Middle frontal gyrus (tissue), 1 donor: ENCODE measurements at regions not wholly inside any gene's neighbourhood (a gene's known extent, or its start where the extent isn't known, plus 50 kb on each side); places are given as distances from the start of the nearest gene placed in this dataset.
"Not testable (repeated sequence)": the region's sequence is repeated elsewhere in the genome, so short reads cannot be mapped to it uniquely, and the experiment has no call there.

ENCODE experiments used
- DNase-seq: peaks from one replicate; pipeline ENCODE4 v3.0.0-alpha.2; 2015; ENCODE audit warnings: low spot score; ENCODE audit errors: extremely low spot score

DNA sequence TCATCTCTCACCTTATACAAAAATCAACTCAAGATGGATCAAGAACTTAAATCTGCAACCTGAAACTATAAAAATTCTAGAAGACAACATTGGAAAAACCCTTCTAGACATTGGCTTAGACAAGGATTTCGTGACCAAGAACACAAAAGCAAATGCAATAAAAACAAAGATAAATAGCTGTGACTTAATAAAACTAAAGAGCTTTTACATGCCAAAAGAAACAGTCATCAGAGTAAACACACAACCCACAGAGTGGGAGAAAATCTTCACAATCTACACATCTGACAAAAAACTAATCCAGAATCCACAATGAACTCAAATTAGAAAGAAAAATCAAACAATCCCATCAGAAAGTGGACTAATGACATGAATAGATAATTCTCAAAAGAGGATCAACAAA lies 532.4 kb downstream of the KIF20B start:
- not testable (repeated sequence) for DNase-seq

DNA sequence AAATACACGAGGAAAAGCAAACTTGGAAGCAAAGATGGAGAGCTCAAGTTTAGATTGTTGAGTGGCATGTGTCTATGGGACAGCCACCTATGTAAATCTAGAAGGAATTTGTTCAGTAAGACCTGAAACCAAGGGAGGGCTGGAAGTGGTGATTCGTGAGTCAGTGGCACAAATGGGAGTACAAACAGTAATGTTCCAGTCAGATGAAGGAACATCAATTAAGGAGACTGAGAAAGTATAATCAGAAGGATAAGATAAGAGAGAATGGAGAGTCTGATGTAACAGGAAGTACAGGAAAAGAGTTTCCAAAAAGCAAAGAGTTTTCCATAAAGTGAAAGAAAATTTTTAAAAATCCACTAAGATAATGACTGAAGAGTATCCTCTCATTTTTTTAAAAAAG lies 544.2 kb downstream of the KIF20B start:
- no peak for DNase-seq

DNA sequence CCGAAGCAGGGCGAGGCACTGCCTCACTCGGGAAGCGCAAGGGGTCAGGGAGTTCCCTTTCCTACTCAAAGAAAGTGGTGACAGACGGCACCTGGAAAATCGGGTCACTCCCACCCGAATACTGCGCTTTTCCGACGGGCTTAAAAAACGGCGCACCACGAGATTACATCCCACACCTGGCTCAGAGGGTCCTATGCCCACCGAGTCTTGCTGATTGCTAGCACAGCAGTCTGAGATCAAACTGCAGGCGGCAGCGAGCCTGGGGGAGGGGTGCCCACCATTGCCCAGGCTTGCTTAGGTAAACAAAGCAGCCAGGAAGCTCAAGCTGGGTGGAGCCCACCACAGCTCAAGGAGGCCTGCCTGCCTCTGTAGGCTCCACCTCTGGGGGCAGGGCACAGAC lies 549.4 kb downstream of the KIF20B start:
- DNase-seq, result not testable (repeated sequence)

DNA sequence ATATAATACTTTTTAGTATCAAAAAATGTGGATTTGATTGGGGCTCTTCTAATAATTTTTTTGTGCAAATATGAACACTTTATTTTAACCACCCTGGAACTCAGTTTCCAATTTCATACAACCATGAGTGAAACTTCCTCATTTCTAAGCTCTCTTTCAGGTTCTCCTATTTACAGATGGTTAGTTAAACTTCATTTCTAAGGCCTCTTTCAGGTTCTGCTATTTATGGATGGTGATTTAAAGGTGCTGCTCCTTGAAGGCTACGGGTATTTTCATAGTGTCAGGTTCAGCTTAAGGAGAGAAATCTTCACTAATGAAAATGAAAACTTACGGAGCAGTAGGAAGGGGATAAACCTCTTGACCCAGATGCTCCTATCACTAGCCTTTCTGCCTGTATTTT lies 568.3 kb downstream of the KIF20B start:
- no peak for DNase-seq

DNA sequence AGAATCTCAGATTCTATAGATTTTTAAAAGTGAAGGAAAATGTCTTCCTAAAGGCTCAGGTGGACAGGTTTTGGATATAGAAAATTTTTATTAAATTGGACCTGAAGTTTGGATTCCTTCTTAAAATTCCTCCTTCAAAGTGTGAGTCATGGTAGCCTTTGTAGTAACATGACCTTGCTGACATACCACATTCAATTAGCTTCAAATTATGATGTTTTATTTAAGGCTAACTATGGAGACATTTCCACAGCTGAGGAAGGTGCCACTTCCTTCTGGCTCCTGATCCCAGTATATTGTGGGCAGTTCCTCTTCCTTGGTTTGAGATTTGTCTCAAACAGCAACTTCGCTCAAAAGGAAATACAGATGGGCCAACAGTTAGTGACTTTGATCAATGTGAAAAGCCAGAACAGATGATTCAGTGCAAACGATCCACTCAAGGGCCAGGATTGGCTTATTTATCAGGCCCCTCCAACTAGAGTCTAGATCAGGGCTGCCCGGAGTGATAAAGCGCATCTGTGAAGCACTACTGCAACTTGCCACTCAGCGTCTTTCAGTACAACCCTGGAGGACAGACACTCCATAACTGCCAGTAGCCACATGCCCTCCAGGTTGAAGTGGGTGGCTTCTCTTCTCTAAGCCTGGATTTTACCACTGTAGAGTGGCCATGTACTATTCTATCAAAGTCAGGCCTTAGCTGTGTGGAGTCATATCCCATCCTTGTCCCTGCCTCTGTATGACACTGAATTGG lies 573.5 kb downstream of the KIF20B start:
- DNase-seq, result no peak

DNA sequence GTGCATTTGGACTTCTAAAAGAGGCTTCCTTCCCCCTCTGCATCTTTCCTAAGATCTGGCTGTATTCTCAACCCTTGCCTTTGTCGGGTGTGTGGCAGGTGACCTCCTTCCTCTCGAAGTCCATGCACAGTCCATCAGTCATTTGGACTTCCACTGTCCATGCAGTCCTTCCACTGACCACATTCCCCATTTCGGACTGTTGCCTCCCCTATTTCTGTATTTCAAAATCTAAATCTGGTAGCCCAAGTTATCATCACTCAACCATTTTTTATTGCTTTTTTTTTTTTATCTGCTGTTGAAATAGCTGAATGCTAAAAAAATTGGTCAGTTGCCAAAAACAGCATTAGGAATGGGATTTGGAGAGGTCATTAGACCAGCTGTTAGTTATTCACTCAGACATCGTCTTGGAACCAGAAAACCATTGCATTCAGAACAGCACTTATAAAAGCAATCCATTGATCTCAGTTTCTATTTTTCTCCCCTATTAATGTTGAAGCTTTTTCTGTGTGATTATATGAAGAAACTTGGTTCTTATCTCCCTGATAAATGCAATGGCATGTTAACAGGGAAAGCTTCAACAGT lies 575.6 kb downstream of the KIF20B start:
- DNase-seq, result no peak

DNA sequence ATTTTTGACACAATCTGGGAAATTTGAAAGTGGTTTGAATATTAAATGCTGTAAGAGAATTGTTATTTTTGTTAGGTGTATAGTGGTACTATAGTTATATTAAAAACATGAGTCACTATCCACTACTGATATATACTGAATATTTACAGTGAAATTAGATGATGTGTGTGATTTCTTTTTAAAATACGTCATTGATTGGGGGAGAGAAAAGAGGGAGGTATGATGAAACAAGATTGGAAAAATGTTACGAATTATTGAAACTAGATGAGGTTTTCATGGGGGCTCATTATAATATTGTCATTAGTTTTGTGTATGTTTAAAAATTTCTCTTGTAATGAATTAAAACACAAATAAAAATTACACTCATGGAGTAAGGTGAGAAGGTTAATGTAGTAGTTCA lies 571.4 kb downstream of the HTR7 start:
- DNase-seq, result no peak

DNA sequence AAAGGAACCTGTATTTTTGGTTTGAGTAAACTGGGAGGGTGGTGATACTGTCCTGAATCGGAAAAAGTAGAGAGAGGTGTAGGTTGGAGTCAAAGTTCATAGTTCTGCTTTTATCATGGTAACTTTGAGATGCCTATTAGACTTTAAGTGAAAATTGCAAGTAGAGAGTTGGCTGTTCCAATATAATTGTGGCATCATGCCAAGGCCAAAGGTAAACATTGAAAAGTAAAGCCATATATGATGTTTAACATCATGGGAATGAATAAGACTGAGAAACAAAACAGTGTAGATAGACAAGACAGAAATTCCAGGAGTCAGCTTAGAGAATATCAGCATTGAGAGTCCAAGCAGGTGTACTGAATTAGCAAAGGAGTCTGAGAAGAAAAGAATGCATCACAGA lies 570.9 kb downstream of the HTR7 start:
- no peak for DNase-seq

DNA sequence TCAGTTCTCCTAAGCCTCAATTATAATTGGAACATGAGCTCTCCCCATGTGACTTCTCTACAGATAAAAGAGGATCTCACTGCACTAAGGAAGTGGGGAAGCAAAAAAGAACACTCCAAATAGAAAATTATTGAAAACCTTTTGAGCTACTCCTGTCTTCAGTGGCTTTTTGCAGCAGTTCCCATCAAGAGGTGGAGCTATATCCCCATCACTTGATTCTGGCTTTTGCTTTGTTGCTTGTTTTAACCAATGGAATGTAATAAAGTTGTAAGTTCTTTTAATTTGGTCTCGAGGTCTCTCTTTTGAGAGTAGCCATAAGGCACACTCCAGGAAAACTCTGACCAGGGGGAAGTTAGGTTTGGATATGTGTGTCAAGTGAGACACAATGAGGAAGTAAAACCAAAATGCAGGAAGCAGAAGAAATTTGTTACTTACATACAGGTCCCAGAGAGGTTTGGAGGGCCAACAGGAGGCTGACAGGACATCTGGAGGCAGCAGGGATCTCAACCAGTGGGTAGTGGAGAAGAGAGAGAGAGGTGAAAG lies 569.4 kb downstream of the HTR7 start:
- DNase-seq, result no peak

DNA sequence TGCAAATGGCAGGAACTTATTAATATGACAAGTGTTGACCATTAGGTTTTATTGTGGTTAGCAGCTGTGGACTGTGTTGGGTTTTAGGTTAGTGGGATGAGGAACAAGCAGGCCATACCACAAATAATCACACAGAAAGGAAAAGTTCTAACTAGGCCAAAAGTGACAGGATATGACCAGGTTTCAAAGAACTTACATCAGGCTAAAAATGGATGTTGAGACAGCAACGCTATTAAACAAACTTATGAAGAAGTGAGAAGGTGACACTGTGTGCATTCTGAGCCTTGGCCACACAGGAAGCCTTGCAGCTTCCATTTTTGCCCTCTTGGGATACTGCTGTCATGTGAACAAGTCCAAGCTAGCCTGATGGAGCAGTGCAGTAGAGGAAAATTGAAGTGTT lies 568.8 kb downstream of the HTR7 start:
- no peak for DNase-seq

DNA sequence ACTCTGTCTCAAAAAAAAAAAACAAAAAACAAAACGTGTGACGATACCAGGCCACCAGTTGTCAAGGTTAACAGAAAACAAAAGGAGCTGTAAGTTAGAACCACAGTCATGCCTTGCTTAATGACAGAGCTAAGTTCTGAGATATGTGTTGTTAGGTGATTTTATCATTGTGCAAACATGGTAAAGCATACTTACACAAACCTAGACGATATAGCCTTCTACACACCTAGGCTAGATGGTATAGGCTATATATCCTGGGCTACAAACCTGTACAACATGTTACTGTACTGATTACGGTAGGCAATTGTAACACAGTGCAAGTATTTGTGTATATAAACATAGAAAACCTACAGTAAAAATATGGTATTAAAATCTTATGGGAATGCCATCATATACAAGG lies 564.2 kb downstream of the HTR7 start:
- no peak for DNase-seq

DNA sequence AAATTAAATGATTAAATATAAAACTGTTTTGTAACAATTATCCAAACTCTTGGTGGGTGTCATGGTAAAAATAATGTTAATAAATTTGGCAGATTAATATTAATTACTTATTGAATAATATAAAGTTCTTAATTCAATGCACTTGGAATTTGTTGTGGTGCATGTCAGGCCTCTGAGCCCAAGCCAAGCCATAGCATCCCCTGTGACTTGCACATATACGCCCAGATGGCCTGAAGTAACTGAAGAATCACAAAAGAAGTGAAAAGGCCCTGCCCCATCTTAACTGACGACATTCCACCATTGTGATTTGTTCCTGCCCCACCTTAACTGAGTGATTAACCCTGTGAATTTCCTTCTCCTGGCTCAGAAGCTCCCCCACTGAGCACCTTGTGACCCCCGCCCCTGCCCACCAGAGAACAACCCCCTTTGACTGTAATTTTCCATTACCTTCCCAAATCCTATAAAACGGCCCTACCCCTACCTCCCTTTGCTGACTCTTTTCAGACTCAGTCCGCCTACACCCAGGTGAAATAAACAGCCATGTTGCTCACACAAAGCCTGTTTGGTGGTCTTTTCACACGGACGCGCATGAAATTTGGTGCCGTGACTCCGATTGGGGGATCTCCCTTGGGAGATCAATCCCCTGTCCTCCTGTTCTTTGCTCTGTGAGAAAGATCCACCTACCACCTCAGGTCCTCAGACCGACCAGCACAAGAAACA lies 562.9 kb downstream of the HTR7 start:
- DNase-seq, result not testable (repeated sequence)

DNA sequence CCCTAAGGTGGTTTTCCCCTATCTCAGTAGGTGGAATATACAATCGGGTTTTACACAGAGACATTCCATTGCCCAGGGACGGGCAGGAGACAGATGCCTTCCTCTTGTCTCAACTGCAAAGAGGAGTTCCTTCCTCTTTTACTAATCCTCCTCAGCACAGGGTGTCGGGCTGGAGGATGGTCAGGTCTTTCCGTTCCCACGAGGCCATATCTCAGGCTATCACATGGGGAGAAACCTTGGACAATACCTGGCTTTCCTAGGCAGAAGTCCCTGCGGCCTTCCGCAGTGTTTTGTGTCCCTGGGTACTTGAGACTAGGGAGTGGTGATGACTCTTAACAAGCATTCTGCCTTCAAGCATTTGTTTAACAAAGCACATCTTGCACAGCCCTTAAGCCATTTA lies 555.8 kb downstream of the HTR7 start:
- DNase-seq, result not testable (repeated sequence)

DNA sequence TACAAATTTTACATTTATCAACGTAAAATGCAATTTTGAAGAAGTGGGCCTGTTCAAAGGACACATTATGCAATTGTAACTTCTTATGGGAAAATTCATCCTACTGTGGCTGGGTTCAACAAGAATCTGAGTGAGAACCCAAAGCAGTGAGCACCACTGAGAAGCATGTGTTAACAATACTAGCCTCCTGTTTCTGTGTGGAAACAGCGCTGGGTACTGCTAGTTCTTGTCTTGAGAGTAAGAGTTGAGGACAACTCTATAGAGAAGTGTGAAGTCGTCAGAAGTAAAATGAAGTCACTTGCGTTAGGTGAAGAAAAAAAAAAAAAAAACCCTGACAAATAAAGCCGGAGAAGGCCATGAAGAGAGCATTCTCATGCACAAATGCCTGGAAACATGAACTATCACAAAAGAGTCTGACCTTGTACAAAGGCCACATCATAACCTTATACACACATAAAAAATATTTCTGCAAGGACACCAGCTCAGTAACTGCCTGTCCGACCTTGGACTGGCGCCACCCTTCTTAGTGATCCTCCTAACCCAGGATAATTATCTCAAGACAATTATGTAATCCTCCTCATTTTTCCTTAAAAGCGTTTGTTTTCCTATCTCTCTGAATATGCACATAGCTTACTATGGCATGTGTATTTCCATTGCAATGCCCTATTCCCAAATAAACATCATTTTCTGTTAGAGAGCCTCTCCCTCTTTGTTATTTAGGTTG lies 554.9 kb downstream of the HTR7 start:
- DNase-seq, result no peak

DNA sequence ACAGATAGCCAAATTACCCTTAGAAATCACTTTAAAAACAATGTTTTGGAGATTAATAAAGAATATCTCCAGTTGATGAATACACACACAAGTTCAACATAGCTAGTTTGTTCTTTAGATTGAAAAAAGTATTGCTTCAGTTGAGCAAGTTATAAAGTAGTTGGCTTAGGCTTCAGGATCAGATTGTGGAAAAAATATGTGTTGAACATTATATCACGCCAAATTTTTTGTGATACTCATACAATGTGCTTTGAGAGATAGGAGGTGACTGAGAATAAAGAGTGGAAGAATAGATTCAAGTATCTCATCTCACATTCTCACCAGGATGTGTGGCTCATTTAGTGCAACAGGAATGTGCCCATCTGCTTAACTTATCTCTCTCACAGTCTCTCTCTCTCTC lies 553.3 kb downstream of the HTR7 start:
- DNase-seq, result no peak

DNA sequence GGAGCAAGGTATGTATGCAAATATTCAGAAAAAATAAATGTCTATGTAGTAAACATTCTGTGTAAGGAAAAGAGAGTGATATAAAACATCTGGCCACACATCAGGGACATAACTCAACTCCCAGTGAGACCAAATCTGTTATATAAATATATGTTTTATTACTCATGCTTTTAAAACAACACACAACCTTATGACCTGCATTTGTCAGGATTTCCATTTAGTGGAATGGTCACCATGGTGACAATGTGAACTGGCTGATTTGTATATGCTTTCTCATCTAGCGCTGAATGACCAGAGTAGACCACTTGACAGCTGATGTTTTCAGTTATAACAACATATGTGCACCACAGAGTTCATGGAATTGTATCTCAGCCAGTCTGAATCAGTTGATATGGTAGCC lies 551.7 kb downstream of the HTR7 start:
- no peak for DNase-seq

DNA sequence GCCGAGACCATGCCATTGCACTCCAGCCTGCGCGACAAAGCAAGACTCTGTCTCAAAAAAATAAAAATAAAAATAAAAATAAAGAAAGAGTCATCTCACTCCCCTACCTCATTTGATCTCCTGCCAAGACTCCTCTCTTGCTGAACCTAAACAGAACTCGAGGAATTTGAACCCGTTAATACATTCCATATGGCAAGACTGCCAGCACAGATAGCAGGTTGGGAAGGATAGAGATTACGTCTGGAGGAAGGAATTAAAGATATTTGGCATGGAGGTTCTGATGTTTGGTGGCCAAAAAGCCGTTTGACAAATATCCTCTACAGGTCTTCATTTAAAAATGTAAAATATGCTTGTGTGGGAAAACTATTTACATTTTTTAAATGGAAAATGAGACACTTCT lies 549.6 kb downstream of the HTR7 start:
- DNase-seq, result no peak

DNA sequence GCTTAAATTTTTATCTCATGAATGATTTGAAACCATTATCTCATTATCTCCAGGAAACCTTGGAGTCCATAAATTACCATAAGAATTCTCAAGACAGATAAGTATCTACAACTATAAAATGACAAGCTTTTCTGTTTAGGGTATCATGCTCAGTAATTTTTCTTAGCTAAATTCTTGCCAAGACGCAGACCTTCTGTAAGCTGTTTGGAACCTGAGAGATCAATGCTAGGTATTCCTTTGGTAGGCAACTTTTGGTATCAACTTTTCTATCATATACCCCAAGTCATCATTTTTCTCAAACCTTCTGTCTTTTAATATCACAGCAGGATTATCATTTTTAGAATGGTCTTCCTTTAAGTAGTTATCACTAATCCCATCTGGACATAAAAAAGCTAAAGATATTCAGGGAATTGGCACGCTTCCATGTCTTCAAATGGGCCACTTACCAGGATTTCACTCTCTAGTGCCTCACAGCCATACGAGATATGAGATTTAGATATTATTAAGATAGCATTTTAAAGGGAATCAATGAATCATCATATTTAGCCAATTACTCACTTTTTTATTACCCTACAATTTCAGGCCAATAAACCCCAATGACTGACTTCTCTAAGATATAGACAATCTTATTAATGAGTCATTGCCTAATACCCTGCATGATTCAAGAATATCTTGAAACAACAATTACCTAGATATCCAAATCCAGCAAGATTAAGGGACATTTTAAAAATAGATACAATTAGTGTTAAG lies 544.1 kb downstream of the HTR7 start:
- no peak for DNase-seq

DNA sequence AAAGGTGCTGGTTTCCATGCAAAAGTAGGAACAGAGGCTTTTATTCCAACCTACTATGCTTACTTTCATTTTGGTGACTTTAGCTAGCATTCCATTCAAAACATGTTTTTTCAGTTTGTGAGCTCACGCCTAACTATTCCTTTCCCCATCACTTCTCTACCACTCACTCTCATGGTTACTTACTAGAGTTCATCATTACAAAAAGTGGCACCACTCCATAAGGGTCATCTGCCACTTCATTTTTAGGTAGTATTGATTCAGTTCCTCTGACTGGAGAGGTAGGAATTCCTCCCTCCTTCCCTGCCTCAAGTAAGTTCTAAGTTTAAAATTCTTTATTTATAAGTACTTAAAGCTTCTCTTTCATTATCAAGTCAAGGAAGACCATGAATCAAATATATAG lies 543.1 kb downstream of the HTR7 start:
- no peak for DNase-seq

DNA sequence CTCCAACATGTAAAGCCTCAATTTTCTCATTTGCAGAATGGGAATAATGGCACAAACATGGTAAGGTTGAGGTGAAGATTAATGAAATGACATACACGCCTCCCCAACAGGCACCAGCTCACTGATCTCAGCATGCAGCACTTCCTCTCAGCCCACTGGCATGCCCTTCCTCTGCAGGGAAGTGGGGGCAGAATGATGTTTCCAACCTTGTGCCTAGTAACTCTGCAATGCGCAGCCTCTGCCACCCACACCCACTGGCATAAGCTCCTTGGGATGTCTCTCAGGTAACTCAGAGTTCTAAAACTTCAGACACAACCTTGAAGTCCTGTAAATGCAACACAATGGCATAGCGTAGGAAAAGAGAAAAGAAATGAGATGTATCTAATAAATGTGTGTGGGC lies 540.7 kb downstream of the HTR7 start:
- DNase-seq, result no peak

DNA sequence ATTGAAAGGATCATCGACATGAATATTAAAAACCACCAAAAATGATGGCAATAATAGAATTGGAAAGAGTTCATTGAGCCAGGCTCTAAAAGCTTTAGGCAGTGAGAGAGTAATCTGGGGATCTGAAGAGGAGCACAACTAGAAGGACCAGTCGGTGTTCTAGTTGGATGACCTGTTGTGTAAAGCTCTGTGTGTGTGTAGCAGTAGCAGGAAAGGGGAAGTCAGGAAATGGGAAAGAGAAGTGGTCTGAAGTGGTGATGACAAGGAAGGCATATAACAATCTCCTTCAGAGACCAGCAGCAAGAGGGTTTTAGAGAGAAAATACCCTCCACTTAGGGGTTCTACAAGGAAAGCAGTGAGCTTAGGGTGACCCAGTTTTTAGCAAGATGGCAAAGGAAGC lies 539.2 kb downstream of the HTR7 start:
- no peak for DNase-seq
